SK-N-DZ (cell line): ENCODE measurements at regions not wholly inside any gene's neighbourhood (a gene's known extent, or its start where the extent isn't known, plus 50 kb on each side); places are given as distances from the start of the nearest gene placed in this dataset.
"Not testable (repeated sequence)": the region's sequence is repeated elsewhere in the genome, so short reads cannot be mapped to it uniquely, and the experiment has no call there.

Experiments used
- DNase-seq: peaks from one replicate; pipeline ENCODE4 v3.0.0-alpha.2; 2015; ENCODE audit warnings: low spot score
- small RNA-seq, 2 experiments: library from RNA; depleted of rRNA; stranded (forward); fragments of <200 nt; gene quantifications; one replicate each; pipeline ENCODE3, GENCODE V24; 2014

GRCh38 chr3:75583116-75583515 is 81.0 kb upstream of the FRG2C start:
- DNase-seq, result not testable (repeated sequence)

GRCh38 chr3:75587695-75588094 is 76.4 kb upstream of the FRG2C start:
- DNase-seq, result not testable (repeated sequence)

GRCh38 chr3:75590382-75590781 is 73.7 kb upstream of the FRG2C start:
- not testable (repeated sequence) for DNase-seq

GRCh38 chr3:75604286-75604934 is 59.7 kb upstream of the FRG2C start:
- peak; percentile 20 for DNase-seq

- not testable (repeated sequence) for DNase-seq
Measured at GRCh38 chr3:75607996-75608395, 56.1 kb upstream of the FRG2C start.

- DNase-seq, result not testable (repeated sequence)
Measured at GRCh38 chr3:75609598-75609997, 54.5 kb upstream of the FRG2C start.

GRCh38 chr3:75610773-75611172 is 53.4 kb upstream of the FRG2C start:
- no peak for DNase-seq

GRCh38 chr3:75611724-75612460 is 52.2 kb upstream of the FRG2C start:
- not testable (repeated sequence) for DNase-seq

Small RNAs in the stretch of these regions (small RNA-seq; reads per million reads assigned to genes)
- gene AC139453.1 (0 reads per million in 2 experiments), gene LSP1P2 (0 reads per million in 2 experiments), gene MIR4444-2 (0 reads per million in 2 experiments), gene RN7SL294P (0 to 0.04 reads per million in 2 experiments), gene SNRPCP10 (0 reads per million in 2 experiments)
